NCI-H2107 treated with DMSO at 0.1 percent for 48 hours (cell line): ENCODE measurements at regions not wholly inside any gene's neighbourhood (a gene's known extent, or its start where the extent isn't known, plus 50 kb on each side); places are given as distances from the start of the nearest gene placed in this dataset.

ENCODE experiments used
- DNase-seq: peaks from one replicate; lab custom pipeline; 2025; ENCODE audit not compliant: unreplicated experiment; lab: John Stamatoyannopoulos, UW

DNA sequence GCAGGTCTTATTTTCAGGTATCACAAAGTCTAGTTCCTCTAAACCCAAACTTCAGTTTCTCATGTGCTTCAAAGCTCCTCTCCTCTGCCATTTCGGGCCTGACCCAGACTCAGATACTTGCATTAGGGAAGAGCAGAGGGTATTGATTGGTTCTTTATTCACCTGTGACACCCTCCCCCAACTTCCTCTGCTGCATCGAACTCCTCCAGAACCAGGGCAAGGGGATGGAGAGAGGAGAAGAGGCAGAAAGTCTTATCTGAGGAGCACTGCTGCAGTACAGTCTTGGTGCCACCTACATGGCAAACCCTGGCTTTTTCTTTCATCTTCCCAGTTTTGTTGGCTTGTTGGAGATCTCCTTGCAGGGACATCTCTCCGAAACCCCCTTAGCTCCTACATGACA lies 96.0 kb upstream of the OSMR start:
- no peak for DNase-seq

DNA sequence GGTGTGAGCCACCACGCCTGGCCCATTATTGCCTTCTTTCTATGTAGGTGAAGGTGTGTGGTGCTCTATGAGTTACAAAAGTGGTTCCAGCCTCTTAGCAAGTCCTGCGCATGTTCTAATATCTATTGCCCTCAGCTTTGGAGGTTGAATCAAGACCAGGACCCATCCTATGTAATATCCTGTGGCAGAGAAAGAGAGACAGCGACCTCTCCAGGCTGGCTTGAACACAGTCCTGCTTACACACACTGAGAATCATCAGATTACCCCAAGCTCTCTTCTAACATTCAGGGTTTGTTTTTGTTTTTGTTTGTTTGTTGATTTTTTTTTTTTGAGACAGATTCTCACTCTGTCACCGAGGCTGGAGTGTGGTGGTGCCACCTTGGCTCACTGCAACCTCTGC lies 94.7 kb upstream of the OSMR start:
- no peak for DNase-seq

DNA sequence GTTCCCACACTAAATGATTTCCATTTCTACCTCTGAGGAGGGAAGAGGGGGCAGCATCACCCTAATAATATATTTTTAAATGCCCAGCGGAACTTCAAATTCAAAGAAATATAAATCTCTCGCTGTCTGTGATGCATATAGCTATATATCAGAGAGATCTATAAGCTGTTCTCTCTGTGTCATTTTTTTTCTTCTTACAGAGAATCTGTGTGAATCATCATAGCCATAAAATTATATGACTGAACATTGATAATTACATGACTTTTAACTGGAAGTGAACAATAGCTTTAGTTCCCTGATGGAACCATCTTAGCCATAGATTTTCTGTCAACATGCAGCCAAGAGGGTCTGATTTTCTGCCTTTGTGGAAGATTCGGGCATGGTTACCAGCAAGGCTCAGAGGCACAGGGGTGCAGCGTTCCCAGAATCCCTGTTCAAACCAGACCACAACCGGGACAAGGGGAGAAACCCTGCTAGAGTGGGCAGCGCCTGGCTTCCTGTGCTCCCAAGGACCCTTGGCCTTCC lies 93.7 kb upstream of the OSMR start:
- DNase-seq, result no peak

DNA sequence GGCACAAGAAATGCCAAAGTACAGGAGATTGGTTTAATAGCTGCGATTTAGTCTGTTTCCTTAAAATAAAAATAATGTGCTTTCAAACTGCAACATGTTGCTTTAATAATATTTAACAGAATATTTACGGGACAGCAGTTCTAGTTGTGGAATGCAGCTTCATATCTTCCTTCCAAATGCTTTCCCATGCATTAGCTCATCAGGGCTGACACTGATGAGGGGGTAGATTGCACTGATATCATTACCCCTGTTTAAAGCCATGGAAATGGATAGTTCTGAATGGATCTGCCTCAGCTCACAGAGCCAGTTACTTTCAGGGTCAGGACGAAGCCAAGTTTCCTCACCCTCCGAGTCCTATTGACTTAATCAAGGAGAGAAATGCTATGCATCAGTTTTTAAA lies 93.2 kb upstream of the OSMR start:
- DNase-seq, result no peak

DNA sequence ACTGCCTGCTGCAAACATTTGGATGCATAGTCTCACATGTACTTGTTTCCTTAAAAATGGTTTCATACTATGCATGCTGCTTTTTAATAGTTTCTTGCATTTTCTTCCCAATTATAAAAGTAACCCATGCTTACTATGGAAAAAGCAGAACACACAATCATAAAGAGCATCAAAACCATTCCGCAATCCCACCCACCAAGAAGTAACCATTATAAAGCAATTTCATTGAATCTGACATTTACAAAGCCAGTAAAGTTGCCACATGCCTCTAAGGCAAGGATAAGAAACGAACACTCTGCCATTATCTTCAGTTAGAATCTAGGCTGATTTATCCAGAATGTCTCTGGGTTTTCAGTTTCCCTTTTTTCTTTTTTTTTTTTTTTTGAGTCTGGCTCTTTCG lies 92.7 kb upstream of the OSMR start:
- DNase-seq, result no peak

DNA sequence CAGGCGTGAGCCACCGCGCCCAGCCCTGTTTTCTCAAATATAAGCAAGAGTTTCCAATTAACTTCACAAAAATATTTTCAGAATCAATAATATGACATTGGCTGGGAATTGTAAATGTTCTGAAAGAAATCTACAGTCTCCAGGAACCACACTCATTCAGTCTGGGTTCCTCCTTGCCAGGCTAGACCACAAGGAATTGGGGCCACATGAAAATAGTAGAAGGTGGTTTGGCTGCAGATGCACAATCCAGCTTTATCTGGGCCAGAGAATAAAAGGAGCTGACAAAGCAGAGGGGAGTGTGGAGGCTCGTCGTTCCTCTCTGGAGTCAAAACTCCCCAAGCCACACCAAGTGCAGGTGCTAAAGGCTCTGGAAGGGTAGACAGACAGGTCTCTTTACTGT lies 92.0 kb upstream of the OSMR start:
- DNase-seq, result no peak

DNA sequence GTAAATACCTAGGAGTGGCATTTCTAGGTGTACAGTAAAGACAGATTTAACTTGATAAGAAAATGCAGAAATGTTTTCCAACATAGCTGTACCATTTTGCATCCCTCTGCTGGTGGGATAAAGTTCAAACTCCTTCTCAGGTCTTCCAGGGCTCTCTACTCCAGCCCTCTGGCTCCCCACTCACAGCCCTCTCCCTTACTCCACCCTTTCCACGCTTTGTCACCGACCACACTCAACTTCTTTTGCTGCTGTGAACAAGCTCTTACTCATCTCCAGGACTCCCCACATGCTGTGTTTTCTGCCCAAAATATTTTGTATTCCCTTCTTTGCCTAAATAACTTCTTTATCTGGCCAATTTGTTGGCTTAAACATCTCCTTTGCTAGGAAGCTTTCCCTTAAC lies 90.6 kb upstream of the OSMR start:
- no peak for DNase-seq

DNA sequence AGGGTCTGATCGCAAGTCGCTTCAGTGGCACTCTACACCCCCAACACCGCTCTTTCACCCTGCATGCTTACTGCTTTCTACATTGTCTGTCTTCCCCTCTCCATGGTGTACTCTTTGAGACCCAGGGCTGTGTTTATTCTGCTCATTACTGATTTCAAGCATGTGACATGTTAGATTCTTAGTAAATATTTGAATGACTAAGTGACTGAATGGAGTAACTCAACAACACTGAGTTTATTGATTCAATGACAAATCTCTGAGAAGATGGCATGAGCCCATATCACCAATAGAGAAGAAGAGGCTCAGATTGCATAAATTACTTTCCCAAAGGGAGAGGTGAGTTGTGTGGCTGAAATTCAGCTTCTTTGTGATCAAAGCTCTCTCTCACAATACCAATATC lies 89.7 kb upstream of the OSMR start:
- DNase-seq, result no peak

DNA sequence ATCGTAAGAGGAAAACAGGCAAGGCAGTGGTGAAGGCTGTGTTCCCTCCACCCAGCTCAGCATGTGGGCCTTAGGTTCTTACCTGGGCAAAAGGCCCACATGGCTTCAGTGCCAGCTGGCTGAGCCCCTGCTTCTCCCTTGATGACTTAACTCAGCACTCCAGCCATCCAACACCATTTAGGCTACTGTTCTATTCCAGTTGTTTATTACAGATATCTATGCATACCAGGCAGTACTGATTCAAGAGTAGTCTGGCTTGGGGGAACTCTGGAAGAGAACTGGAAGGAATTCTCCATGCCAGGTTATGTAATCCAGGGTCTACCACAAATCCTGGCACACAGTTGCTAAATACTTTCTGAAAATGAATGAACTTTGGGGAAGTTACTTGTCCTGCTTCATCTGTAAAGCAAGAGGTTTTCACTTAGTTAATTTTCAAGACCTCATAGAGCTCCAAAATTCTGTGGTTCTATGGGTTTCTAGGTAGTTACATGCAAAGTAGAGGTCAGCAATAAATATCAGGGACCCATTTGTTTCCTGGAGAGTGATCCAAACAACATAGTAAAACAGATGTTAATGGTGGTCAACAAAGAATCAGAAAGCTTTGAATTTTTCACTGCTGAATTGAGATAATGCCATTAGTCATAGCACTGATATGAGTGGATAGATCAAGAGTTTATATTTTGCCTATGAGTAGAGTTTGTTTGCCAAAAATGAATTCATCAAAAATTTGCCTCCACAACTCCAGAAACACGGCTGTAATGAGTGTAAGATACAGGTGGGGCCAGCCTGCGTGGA lies 88.2 kb upstream of the OSMR start:
- DNase-seq, result no peak

DNA sequence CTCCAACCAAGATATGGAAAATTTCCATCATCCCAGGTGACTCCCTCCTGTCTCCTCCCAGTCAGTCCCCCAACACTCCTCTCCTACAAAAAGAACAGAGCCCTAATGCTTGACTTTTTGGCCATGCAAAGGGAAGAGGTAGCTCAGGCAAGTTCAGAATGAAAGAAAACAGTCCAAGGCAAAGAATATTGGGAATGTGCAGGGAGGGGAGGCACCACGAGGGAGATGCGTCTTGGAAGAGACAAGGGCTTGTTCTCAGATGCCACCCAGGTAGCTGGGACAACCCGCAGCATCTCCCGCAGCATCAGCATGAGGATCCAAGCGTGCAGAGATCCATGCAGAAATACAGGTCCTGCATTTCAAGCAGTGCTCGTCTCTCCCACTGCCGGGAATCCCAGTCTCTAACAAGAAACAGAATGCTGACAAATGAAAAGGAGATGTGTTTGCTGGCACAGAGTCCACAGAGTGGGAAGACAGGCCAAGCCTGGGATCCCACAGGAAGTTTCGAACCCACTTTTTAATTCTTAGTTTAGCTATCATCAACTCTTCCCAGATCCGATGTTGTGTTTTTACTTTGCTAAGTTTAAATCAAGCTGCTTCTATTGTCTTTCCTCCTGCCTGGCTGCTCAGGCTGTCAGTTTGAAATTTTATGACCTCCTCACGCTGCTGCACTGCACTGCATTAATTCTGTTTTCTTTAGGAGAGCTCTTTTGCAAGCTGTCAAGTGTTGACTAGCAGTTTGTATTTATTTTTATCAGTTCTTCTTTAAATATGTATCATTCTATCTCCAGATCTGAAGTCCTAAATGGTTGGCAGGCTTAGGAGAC lies 86.8 kb upstream of the OSMR start:
- no peak for DNase-seq

DNA sequence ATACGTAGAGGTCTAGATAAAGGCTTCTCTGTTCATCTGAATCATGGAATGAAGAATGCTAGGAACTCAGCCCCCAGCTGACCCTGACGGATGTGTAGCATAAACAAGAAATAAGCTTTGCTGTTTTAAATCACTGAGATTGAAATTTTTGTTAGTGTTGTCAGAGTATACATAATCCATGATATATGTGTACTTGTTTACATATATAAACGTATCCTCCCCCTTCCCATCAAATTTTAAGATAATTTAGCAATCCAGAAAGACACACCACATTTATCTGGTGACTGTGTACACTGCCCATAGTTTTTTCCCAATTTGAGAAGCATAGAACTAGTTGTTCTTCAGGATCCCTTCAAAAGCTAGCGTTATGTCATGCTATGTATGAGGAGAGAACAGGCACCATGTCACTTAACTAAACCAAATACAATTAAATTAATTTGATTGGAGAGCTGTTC lies 80.8 kb upstream of the OSMR start:
- no peak for DNase-seq

DNA sequence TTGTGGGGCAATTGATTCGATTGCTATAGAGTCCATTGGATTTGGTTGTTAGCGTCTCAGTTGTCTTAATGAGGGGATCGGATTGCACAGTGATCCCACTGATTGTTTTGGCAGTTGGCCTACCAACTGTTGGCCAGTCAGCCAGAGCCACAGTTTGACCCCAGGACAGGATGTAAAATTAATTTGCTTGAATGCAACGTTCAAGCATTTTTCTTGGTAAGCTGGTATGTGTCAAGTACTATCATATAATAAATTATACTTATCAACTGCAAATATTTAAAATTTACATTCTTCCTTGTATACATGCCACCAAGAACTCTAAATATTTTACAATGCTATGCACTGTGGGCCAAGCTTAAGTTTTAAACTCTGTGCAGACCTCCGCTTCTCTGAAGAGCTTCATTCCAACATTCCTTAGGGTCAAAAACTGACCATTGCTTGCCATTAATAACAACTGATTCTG lies 80.4 kb upstream of the OSMR start:
- DNase-seq, result no peak

DNA sequence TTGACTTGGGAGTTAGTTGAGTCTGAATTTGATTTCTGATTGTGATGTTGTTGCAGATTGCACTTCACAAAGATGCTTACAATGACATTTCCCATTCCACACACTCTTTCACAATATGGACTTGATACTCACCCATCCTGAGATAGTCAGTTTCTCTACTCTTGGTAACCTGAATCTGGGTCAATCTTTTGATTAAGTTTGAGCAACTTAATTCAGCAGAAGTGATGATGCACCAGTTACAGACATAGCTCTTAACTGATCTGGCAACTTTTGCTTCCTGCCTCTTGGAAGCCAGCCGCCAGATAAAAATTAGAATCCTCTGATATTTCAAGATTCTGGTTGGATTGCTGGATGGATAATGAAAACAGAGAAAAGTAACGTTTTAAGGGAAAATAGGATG lies 79.7 kb upstream of the OSMR start:
- no peak for DNase-seq

DNA sequence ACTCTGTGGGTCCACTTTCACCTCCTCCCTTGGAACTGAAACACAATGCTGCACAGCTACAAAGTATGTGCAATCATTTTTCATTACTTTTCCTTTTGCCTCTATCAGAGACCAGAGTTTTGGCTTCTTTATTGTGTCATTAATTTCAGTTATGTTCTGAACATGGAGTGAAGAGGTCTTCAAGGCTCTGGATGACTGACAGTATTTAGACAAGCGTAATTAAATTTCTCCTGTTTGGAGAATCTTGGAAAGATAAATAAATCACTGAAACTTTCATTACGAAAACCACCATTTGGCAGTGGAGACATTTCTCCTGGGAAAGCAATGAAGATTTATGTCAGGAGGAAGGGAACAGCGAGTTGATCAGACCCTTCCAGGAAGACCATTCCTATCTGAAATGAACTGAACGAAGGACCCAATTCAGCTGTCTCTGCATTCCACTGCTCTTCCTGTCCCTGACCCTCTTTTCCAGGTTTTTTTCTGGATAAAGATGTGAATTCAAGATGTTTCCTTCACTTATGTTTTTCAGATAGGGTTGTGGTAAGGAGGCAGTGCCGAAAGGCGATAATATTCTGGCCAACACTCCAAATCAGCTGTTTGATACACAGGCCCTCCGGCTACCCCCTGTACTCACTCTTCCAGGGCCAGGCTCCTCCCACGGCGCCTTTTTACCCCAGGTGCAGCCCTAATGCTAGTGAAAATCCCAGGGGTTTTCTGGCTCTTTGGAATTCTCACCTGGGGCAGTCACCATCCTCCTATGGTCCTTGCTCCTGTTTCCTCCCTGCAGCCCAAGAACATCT lies 77.2 kb upstream of the OSMR start:
- DNase-seq, result no peak

DNA sequence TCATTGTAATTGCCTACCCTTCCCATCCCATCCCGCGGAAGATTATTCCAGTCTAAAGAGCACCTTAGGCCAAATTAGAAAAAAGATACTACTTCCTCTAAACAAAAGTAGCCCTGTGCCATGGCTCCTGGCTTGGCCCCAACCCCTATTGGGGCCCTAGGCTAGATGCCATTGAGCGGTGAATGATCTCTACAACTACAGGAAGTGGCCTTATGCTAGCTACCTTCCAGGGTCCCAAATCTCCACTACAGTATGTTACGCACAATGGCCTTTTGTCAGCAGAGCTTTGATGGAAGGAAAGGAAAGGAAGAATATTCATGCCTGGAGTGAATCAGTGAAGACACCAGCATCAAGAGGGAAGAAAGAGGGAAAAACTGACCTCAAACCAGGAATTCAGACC lies 73.3 kb upstream of the OSMR start:
- no peak for DNase-seq

DNA sequence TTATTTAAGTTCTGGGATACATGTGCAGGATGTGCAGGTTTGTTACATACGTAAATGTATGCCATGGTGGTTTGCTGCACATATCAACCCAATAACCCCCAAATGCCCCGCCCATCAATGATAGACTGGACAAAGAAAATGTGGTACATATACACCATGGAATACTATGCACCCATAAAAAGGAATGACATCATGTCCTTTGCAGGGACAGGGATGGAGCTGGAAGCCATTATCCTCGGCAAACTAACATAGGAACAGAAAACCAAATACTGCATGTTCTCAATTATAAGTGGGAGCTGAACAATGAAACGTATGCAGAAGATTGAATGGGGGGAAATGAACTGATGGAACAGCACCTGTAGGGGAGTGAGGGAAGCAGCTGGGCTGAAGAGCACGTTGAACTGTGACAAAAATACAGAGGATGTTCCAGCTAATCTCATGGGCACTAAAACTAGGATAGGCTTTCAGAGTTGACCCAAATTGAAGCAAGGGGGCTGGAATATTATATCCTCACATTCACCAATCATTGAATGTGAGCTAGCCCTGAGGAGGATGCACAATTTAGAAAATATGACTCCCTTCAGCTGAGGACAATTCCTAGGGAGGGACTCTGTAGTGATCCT lies 70.5 kb upstream of the OSMR start:
- no peak for DNase-seq

DNA sequence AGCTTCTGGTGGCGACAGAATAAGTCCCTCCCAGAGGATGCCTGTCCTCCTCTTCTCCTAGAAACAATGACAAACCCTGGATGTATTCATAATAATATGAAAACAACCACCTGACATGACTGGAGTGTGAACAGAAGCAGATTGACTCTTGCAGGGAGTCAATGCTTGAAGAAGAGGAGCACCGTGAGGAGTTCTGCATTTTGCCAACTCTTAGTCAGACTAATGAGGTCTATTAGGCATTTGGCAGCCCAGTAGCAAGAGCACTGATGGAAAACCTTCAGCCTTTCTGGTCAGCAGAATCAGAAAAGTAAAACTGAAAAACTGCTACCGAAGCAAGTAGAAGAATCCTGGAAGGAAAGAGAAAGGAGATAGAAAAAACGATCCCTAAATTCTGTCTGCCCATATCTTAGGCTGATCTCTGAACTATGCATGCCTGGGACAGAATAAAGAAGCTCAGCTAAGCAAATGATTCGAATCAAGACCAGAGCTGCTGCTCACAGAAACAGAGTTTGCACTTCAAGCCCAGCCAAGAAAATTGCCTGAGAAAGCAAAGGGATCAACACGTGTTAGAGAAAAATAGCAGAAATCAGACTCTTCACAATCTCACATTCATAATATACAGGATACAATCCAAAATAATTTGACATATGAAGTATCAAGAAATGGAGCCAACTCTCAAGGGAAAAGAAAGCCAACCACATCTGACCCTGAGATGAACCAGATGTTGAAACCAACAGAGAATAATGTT lies 69.5 kb upstream of the OSMR start:
- DNase-seq, result no peak

DNA sequence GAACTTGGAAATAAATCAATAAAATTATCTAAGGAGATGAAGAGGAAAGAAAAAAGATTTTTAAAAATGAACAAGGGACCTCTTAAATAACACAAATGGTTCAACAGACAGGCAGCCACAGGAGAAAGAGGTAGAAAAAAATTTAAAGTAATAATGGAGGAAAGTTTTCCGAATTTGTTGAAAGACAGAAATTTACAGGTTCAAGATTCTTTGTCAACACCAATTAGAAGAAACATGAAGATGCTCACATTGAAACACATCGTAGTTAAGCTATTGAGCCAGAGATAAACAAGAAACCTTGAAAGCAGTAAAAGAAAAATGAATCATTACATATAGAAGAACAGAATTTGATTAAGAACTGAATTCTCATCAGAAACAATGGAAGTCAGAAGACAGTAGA lies 68.7 kb upstream of the OSMR start:
- DNase-seq, result no peak

DNA sequence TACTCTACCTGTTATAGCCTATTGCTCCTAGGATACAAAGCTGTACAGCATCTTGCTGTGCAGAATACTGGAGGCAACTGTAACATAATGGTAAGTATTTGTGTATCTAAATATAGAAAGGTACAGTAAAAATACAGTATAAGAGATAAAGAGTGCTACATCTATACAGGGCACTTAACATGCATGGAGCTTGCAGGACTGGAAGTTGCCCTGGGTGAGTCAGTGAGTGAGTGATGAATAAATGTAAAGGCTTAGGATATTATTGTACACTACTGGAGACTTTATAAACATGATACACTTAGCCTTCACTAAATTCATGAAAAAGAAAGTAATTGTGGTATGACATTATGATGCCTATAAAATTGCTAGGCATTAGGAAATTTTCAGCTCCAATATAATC lies 65.5 kb upstream of the OSMR start:
- no peak for DNase-seq

DNA sequence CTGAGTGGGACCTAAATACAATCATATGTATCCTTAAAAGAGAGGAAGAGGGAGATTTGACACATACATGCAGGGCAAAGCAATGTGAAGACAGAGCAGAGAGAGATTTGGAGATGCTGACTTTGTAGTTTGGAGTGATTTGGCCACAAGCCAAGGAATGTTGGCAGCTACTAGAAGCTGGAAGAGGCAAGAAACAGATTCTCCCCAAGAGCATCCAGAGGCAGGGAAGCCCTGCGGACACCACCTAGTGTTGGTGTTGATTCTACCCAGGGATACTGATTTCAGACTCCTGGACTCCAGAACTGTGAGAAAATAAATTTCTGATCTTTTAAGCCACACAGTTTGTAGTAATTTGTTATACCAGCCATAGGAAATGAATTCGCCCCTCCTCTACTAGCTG lies 64.9 kb upstream of the OSMR start:
- DNase-seq, result peak; percentile 5
